ENCODE measurements at regions not wholly inside any gene's neighbourhood (a gene's known extent, or its start where the extent isn't known, plus 50 kb on each side); places are given as distances from the start of the nearest gene placed in this dataset.

DNA sequence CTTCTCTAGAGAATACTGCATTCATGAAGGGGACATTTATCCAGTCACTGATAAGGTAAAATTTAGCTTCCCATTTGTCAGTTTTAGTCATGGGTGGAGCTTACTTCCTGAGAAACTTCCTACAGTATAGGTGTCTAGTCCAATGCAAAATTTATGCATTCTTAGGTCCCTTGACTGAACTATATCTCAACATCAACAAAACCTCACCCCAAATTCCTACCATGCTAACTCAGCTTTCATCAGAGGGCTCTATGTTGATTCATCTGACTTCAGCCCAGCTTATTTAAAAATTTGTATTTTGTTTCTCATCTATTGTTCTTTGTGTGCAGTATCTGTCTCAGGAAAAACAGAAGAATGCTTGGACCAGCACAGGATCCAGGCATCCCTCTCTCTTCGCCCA, 296.4 kb upstream of the ACVR2A start:
- no peak for DNase-seq

GRCh38 chr2:147547440-147547839, 297.4 kb upstream of the ACVR2A start:
- DNase-seq, result no peak

- no peak for DNase-seq
These were observed 298.7 kb upstream of the ACVR2A start for GRCh38 chr2:147546109-147546508.

- DNase-seq, result no peak
These were observed 301.8 kb upstream of the ACVR2A start for GRCh38 chr2:147543056-147543455.

- no peak for DNase-seq
These were observed 302.5 kb upstream of the ACVR2A start for GRCh38 chr2:147542351-147542750.

DNA sequence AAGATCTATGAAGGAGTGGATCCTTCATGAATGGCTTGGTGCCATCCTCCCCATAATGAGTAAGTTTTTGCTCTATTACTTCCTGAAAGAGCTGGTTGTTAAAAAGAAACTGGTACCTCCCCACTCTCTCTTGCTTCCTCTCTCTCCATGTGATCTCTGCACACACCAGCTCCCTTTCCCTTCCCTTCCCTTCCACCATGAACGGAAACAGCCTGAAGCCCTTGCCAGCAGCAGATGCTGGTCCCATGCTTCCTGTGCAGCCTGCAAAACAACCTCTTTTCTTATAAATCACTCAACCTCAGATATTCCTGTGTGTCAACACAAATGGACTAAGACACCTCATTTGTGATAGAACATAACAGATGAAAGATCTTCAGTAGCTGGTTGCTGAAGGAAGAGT, 303.5 kb upstream of the ACVR2A start:
- DNase-seq, result no peak

- DNase-seq, result no peak
These were observed 306.0 kb upstream of the ACVR2A start for GRCh38 chr2:147538821-147539220.

- DNase-seq, result no peak
These were observed 306.7 kb upstream of the ACVR2A start for GRCh38 chr2:147538088-147538487.

GRCh38 chr2:147531269-147531668, 313.6 kb upstream of the ACVR2A start:
- no peak for DNase-seq

DNA sequence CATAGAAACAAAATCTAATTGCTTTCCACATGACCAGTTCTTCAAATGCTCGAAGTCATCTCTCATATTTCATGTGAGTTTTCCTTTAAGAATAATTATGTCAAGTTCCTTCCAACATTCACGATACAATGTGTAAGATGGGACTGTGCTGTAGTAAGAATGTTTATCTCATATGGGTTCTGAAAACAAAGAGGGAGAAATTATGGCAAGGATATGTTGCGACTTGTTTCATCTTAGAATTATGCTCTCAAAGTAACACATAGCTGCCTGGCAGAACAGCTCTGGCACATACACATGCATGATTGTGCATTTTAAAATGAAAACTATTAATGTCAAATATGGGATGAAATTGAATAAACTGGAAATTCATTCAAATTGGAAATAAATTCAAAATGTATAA, 314.8 kb upstream of the ACVR2A start:
- no peak for DNase-seq

DNA sequence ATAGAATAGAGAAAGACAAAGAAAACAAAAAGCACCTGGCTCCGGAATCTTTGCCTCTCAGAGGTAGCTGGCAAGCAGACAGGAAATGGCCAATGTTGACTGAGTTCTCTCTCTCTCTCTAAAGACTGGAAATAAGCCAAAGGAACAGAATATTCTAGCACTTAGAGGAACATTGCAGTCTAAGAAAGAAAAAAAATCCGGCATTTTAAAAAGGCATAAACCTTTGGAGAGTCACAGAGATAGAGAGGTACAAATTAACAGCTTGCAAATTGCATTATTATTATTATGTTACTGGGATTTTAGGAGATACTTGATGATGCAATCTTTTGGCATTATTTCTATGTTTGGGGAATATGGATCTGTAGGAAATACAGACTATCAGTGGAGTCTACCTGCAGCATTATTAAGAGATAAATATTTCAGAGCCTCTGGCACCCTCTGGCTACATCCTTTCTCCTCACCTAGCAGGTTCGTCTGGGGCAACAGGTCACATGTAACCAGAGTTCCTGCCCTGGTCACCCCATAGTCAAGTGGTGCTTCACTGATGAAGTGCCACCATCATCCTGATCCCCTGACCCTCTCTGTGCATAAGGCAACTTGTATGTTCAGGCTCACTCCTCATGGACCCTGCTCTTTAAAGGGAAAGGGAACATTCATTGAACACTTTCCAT, 318.9 kb upstream of the ACVR2A start:
- DNase-seq, result peak; percentile 75

GRCh38 chr2:147524912-147525311, 319.9 kb upstream of the ACVR2A start:
- no peak for DNase-seq

- no peak for DNase-seq
These were observed 321.4 kb upstream of the ACVR2A start for GRCh38 chr2:147523415-147523814.

DNA sequence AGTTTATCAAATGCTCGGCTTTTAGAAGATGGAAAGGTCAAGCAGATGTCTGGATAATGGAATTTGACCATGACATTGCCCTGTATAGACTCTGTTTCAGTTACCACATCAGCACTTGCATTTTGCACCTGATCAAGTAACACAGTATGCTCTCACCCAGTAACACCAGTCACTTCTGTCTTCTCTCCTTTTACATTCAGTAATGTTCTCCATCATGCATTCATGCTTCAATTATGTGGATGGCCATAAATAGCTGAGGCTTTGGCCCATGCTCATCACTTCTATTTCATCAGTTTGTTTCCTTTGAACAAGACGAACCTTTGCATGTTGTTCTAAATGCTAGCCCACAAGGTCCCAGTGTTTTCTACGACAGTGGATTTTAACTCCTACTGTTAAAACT, 322.9 kb upstream of the ACVR2A start:
- DNase-seq, result no peak

GRCh38 chr2:147520817-147521216, 324.0 kb upstream of the ACVR2A start:
- no peak for DNase-seq

- DNase-seq, result no peak
These were observed 325.7 kb upstream of the ACVR2A start for GRCh38 chr2:147519178-147519577.

DNA sequence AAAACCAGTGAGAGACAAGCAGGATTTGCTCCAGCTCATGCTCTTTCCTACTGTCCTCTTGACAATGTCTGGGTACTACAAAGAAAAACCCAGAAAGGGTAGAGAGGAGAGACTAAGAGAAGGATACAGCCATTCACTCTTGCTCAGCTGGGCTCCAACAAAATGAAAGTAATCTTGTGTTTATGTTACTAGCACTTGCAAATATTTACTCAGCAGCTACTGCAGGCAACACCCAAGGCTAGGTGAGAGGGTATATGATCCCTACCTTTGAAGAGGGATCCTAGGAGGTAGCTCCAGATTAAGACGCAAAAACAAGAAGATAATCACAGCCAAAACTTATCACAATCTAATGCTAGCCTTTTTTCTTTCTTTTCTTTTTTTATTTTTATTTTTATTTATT, 329.6 kb upstream of the ACVR2A start:
- no peak for DNase-seq

GRCh38 chr2:147512206-147512605, 332.6 kb upstream of the ACVR2A start:
- DNase-seq, result no peak

DNA sequence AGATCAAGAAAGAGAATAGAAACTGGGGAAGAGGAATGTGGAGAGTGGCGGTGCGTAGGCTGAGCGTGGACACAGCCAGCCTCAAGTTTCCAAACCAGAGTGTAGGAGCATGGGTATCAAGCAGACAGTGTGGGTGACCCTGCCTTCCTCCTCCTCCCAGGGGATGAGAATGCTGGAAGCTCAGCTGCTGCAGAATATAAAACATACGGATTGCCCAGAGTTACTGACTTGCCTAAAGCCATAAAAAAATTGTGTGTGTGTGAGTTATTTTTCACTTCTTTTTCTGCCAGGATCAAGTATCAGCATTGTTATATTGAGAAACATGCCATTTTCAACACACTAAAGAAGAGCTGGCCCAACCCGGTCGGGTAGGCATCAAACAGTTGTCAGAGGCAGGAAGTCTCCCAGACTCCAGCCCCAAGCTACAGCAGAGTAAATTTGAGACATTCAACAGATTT, 333.3 kb upstream of the ACVR2A start:
- no peak for DNase-seq

GRCh38 chr2:147509821-147510220, 335.0 kb upstream of the ACVR2A start:
- DNase-seq, result no peak

- DNase-seq, result no peak
These were observed 337.9 kb upstream of the ACVR2A start for GRCh38 chr2:147506889-147507288.

- DNase-seq, result no peak
These were observed 342.0 kb upstream of the ACVR2A start for GRCh38 chr2:147502711-147503290.

GRCh38 chr2:147501968-147502367, 342.9 kb upstream of the ACVR2A start:
- no peak for DNase-seq

GRCh38 chr2:147500819-147501395, 343.9 kb upstream of the ACVR2A start:
- no peak for DNase-seq

GRCh38 chr2:147500229-147500628, 344.6 kb upstream of the ACVR2A start:
- DNase-seq, result no peak
